IgD-negative memory B cell (primary cell): ENCODE measurements at regions not wholly inside any gene's neighbourhood (a gene's known extent, or its start where the extent isn't known, plus 50 kb on each side); places are given as distances from the start of the nearest gene placed in this dataset.
A peak's percentile ranks its signal among the peaks of the same experiment; 100 is the strongest.
"Not testable (repeated sequence)": the region's sequence is repeated elsewhere in the genome, so short reads cannot be mapped to it uniquely, and the experiment has no call there.

ENCODE experiments used
- H3K27ac Mint-ChIP-seq, 3 donors: one replicate each; pipeline ENCODE4 v1.8.0; 2020 to 2022; ENCODE audit warnings: mild to moderate bottlenecking in 3 of 3, mixed read lengths in 3 of 3, moderate library complexity in 1 of 3
- H3K27me3 Mint-ChIP-seq: one replicate; pipeline ENCODE4 v1.8.0; 2021; ENCODE audit warnings: mixed read lengths
- H3K36me3 Mint-ChIP-seq: one replicate; pipeline ENCODE4 v1.8.0; 2020; ENCODE audit warnings: mild to moderate bottlenecking, mixed read lengths
- H3K4me1 Mint-ChIP-seq, 3 donors: one replicate each; pipeline ENCODE4 v1.8.0; 2020 to 2022; ENCODE audit warnings: mixed read lengths in 3 of 3, mild to moderate bottlenecking in 1 of 3
- H3K4me3 Mint-ChIP-seq, 4 donors: one replicate each; pipeline ENCODE4 v1.8.0; 2020 to 2022; ENCODE audit warnings: mild to moderate bottlenecking in 4 of 4, mixed read lengths in 4 of 4, moderate library complexity in 3 of 4
- H3K9me3 Mint-ChIP-seq, 3 donors: one replicate each; pipeline ENCODE4 v1.8.0; 2020 to 2021; ENCODE audit warnings: mixed read lengths in 3 of 3, mild to moderate bottlenecking in 1 of 3

DNA sequence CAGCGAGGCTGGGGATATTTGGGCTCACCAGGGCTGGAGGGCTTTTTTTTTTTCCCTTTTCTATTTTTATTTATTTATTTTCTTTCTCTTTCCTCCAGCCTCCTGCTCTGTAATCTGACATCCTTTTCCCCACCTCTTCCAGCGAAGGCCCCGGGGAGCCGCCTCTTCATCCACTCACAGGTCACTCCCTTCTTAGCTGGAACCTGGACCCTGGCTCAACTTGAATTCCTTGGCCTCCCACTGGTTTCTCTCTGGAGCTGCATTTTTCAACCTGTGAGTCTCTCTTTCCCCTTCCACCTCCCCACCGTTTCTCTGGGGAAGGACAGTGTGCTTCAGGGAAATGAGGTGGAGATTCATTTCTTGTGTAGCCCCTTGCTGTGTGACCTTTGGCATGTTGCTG, 82.0 kb downstream of the MRM1 start:
- H3K9me3 Mint-ChIP-seq, result peaks cover 0 to 3% (median 0%) of the 10 kb centered on the region in 3 donors
- no peaks in the 10 kb centered on the region for H3K36me3 Mint-ChIP-seq
- H3K4me1 Mint-ChIP-seq, result no peaks in the 10 kb centered on the region
- no peak overlapping the region for H3K4me3 Mint-ChIP-seq
- H3K27me3 Mint-ChIP-seq, result peaks cover 7% of the 10 kb centered on the region
- no peak overlapping the region for H3K27ac Mint-ChIP-seq

DNA sequence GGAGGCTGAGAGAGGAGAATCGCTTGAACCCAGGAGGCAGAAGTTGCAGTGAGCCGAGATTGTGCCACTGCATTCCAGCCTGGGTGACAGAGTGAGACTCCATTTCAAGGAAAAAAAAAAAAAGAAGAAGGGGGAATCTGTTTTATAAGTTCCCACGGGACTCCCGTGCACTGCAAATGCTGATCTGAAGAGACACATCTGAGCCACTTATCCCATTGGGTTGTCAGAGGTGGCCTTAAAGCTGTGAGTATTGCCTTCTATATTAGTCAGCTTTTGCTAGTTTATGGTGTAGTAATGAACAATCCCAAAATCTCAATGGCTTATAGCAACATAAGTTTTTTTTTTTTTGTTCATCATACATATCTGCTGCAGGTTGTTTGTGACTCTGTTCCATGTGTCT, 82.8 kb downstream of the MRM1 start:
- H3K4me1 Mint-ChIP-seq, result no peaks in the 10 kb centered on the region
- H3K9me3 Mint-ChIP-seq, result peaks cover 0 to 3% (median 0%) of the 10 kb centered on the region in 3 donors
- no peak overlapping the region for H3K4me3 Mint-ChIP-seq
- H3K36me3 Mint-ChIP-seq, result no peaks in the 10 kb centered on the region
- H3K27me3 Mint-ChIP-seq, result peaks cover 7% of the 10 kb centered on the region
- H3K27ac Mint-ChIP-seq, result no peak overlapping the region

DNA sequence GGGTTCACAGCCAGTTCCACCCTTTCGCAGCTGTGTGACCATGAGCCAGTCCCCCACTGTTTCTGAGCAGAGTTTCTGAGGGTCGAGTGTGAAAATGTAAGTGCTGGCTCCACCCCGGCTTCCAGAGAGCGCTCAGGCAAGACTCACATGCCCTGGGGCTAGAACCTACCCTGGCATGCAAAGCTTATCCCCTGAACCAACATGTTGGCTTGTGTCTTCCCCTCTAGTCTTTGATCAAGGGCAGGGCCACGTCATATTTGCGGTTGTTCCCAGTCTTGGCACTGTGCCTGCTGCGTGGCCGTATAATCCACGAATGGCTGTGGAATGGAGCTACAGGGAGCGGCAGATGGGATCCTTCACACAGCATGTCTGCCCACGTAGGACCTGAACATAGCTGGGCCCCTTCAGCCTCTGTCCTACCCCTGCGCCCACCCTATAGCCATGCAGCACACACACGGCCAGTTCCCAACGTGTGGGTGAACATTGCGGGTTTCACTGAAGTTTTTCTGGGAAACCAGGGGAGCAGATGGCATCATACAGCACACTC, 84.8 kb downstream of the MRM1 start:
- H3K27me3 Mint-ChIP-seq, result peaks cover 11% of the 10 kb centered on the region
- peaks cover 0 to 3% (median 0%) of the 10 kb centered on the region in 3 donors for H3K9me3 Mint-ChIP-seq
- H3K36me3 Mint-ChIP-seq, result no peaks in the 10 kb centered on the region
- no peaks in the 10 kb centered on the region for H3K4me1 Mint-ChIP-seq
- no peak overlapping the region for H3K4me3 Mint-ChIP-seq
- no peak overlapping the region for H3K27ac Mint-ChIP-seq

DNA sequence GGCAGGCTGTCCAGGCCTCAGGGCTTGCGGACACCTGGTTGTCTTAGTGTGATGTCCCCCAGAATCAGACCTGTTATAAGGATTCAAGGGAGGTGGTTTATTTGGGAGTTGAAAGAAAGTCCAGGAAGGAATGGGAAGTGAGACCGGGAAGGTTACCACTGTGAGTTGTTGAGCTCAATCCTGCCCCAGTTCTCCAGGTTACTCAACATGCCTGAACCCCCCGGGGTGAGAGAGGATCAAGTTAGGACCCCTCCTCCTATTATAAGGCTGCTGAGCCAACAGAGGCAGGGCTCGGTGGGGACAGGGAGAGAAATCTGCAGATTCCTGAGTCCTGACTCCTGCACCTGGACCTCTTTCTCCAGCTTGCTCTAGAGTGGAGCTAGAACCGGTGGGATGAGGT, 86.4 kb downstream of the MRM1 start:
- Mint-ChIP-seq H3K27ac (no peak overlapping the region), H3K36me3 (no peaks in the 10 kb centered on the region), H3K4me1 (no peaks in the 10 kb centered on the region), H3K4me3 (no peak overlapping the region), H3K9me3 (peaks cover 0 to 3% (median 0%) of the 10 kb centered on the region in 3 donors), H3K27me3 (peaks cover 12% of the 10 kb centered on the region)

GRCh38 chr17:36689089-36689667, 87.8 kb downstream of the MRM1 start:
- H3K4me3 Mint-ChIP-seq, result no peak overlapping the region
- peaks cover 0 to 3% (median 0%) of the 10 kb centered on the region in 3 donors for H3K9me3 Mint-ChIP-seq
- no peaks in the 10 kb centered on the region for H3K36me3 Mint-ChIP-seq
- H3K27me3 Mint-ChIP-seq, result peaks cover 15% of the 10 kb centered on the region
- H3K4me1 Mint-ChIP-seq, result no peaks in the 10 kb centered on the region
- no peak overlapping the region for H3K27ac Mint-ChIP-seq

DNA sequence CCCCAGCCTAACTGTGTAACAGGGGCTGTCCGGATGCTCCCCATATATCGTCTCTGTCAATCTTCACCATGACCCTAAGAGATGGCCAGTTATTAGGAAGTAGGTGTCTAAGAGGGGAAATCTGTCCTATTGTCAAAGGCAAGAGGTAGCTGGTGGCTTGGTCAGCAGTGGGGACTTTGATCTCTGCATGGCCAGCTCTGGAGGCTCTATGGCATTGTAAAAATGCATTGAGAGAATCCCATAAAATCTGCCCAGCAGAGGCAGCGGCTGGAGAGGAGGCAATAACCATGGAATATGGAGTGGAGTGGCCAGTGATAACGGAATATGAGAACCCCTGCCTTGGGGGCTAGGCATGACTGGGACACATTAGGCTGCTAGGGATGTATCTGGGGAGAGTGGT, 88.8 kb downstream of the MRM1 start:
- peaks cover 16% of the 10 kb centered on the region for H3K27me3 Mint-ChIP-seq
- no peaks in the 10 kb centered on the region for H3K4me1 Mint-ChIP-seq
- H3K36me3 Mint-ChIP-seq, result no peaks in the 10 kb centered on the region
- peak overlapping the region in 1 of 4 donors; percentile 49 for H3K4me3 Mint-ChIP-seq
- peaks cover 0 to 3% (median 0%) of the 10 kb centered on the region in 3 donors for H3K9me3 Mint-ChIP-seq
- H3K27ac Mint-ChIP-seq, result no peak overlapping the region

DNA sequence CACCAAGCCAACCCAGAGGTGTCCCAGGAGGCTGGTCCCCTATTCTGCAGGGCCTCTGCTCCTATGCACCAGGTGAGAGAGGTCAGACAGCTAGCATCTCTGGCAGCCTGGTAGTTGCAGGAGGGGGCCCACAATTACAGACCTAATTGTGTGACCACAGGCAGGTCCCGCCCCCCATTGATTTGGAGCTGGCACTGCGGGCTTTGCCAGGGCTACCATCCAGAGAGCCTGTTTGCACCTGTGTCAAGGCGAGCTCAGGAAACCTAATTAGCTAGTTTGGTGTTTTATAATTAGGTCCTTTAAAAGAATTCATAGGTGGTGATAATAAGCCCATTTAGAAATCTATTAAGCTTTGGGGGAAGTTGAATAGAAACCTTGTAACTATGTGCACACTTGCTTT, 90.2 kb downstream of the MRM1 start:
- no peaks in the 10 kb centered on the region for H3K36me3 Mint-ChIP-seq
- no peaks in the 10 kb centered on the region for H3K4me1 Mint-ChIP-seq
- no peak overlapping the region for H3K4me3 Mint-ChIP-seq
- H3K27me3 Mint-ChIP-seq, result peaks cover 16% of the 10 kb centered on the region
- H3K27ac Mint-ChIP-seq, result no peak overlapping the region
- no peaks in the 10 kb centered on the region for H3K9me3 Mint-ChIP-seq

- Mint-ChIP-seq H3K4me3 (no peak overlapping the region), H3K9me3 (no peaks in the 10 kb centered on the region), H3K27ac (no peak overlapping the region)
Measured at GRCh38 chr17:36695082-36695481, 93.7 kb downstream of the MRM1 start.

DNA sequence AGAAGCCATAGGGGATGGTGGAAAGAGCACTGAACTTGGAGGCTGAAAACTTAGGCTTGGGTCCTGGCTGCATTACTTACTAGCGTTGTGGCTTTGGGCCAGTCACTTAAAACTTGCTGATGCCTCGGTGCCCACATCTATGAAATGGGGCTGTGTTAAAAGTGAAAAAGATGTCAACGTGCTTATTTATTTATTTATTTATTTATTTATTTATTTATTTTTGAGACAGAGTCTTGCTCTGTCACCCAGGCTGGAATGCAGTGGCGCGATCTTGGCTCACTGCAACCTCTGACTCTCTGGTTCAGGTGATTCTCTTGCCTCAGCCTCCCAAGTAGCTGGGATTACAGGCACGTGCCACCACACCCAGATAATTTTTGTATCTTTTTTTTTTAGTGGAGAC, 94.3 kb downstream of the MRM1 start:
- H3K27me3 Mint-ChIP-seq, result peaks cover 18% of the 10 kb centered on the region
- H3K27ac Mint-ChIP-seq, H3K4me1 Mint-ChIP-seq, H3K36me3 Mint-ChIP-seq, H3K4me3 Mint-ChIP-seq, H3K9me3 Mint-ChIP-seq: not testable (repeated sequence)

More at GRCh38 chr17:36695082-36695481, 93.7 kb downstream of the MRM1 start:
- H3K4me1 Mint-ChIP-seq, result no peaks in the 10 kb centered on the region
- H3K27me3 Mint-ChIP-seq, result peaks cover 18% of the 10 kb centered on the region
- no peaks in the 10 kb centered on the region for H3K36me3 Mint-ChIP-seq

DNA sequence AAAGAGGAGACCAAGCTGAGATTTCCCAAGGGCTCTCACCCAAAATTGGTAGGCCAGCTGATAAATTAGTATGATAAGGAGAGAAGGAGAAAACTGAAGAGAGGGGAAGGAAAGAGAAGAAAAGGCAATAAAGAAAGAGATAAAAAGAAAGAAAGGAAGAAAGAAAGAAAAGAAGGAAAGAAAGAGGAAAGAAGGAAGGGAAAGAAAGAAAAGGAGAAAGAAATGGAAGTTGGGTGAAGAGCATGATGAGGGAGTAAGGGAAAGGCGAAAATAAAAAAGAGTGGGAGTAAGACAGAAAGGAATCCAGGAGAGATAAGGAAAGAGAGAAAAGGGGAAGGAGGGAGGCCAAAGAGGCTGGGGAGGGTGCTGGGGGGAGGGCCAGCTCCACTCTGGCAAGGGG, 95.4 kb downstream of the MRM1 start:
- no peaks in the 10 kb centered on the region for H3K36me3 Mint-ChIP-seq
- no peaks in the 10 kb centered on the region for H3K4me1 Mint-ChIP-seq
- H3K27me3 Mint-ChIP-seq, result peaks cover 24% of the 10 kb centered on the region
- no peaks in the 10 kb centered on the region for H3K9me3 Mint-ChIP-seq
- no peak overlapping the region for H3K4me3 Mint-ChIP-seq
- no peak overlapping the region for H3K27ac Mint-ChIP-seq

DNA sequence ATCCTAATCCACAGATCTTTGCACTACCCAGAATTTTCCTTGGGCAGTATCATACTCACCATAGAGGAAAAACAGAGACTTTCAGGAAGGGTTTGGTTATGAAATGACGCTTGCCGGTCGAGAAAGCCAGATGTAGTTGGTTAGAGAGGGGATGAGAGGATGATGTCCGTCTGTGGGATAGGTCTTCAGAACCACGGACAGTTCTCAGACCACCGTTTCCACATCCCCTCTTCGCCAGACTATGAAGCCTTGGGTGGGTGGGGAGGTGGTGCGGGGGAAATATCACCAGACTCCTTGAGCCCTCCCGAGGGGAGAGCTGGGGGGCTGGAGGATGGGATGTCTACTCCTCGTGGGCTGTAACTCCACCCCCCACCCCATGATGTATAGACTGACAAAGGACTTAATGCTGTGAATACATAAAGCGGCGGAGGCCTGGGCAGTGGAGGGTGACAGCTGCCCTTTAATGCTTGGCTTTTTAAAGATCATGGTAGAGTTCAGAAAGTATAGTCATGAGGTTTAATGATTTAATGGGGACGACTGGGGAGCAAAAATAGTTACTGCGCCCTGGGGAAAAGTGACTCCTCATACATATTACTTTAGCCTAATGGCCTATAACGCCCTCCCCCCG, 96.6 kb downstream of the MRM1 start:
- H3K4me1 Mint-ChIP-seq, result no peaks in the 10 kb centered on the region
- H3K4me3 Mint-ChIP-seq, result no peak overlapping the region
- peaks cover 25% of the 10 kb centered on the region for H3K27me3 Mint-ChIP-seq
- no peaks in the 10 kb centered on the region for H3K9me3 Mint-ChIP-seq
- no peak overlapping the region for H3K27ac Mint-ChIP-seq
- no peaks in the 10 kb centered on the region for H3K36me3 Mint-ChIP-seq

DNA sequence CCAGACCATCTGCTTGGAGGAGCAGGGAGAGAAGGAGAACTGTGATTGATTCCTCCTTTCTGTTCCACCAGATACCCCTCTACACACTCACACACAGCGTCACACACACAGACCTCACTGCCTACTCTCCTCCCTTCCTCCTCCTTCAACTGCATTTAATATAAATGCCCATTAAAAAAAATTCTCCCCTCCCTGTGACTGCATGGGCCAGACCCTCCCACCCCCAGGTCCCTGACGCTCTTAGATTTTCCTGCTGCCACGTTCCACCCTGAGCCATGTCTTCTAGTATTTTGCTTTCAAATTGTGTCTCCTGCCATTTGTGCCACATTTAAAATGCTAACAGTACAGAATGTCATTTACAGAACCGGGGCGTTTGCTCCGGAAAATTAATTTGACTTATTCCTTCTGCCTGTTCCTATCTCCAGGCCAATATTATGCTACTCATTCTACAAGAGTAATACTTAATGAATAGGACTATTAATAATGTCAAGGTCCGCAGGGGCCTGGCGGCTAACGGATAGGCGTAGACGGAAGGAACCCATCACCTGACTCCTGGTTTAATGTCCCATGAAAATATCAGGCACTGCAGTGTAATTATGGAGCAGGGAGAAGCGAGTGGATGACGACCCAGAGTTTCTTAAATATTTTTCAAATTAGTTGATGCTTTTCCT, 100.2 kb downstream of the MRM1 start:
- no peaks in the 10 kb centered on the region for H3K36me3 Mint-ChIP-seq
- H3K27ac Mint-ChIP-seq, result no peak overlapping the region
- peaks cover 35% of the 10 kb centered on the region for H3K27me3 Mint-ChIP-seq
- no peaks in the 10 kb centered on the region for H3K4me1 Mint-ChIP-seq
- H3K4me3 Mint-ChIP-seq, result no peak overlapping the region
- H3K9me3 Mint-ChIP-seq, result no peaks in the 10 kb centered on the region

- Mint-ChIP-seq H3K4me3 (no peak overlapping the region), H3K9me3 (no peaks in the 10 kb centered on the region), H3K27ac (no peak overlapping the region), H3K36me3 (no peaks in the 10 kb centered on the region), H3K4me1 (no peaks in the 10 kb centered on the region), H3K27me3 (peaks cover 35% of the 10 kb centered on the region)
Measured at GRCh38 chr17:36702636-36703035, 101.3 kb downstream of the MRM1 start.

DNA sequence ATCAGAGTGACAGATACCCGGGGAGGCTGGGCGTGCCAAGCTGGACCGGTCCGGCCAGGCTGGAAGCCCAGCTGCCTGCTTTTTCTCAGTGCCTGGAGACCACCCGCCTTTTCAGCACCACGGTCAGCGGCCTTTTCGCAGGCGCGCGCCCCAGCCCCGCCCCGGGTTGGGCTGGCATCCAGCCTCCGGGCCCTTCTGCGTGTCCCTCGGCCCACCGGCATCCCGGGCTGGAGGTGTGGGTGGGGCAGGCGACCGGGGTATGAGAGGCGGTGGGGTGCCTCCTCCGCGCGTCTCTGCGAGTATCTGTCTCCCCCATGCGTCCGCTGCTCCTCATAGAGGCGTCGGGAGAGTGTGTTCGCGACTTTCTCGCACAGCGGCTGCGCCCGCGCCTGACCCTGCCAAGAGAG, 102.5 kb downstream of the MRM1 start:
- Mint-ChIP-seq H3K4me1 (no peaks in the 10 kb centered on the region), H3K27me3 (peaks cover 26% of the 10 kb centered on the region), H3K9me3 (no peaks in the 10 kb centered on the region), H3K27ac (no peak overlapping the region), H3K36me3 (no peaks in the 10 kb centered on the region), H3K4me3 (no peak overlapping the region)

GRCh38 chr17:36705283-36705795, 104.0 kb downstream of the MRM1 start:
- Mint-ChIP-seq H3K9me3 (no peaks in the 10 kb centered on the region), H3K36me3 (no peaks in the 10 kb centered on the region), H3K4me3 (no peak overlapping the region), H3K27ac (no peak overlapping the region), H3K4me1 (no peaks in the 10 kb centered on the region), H3K27me3 (peaks cover 23% of the 10 kb centered on the region)
